SW 1271 (cell line): ENCODE measurements at regions not wholly inside any gene's neighbourhood (a gene's known extent, or its start where the extent isn't known, plus 50 kb on each side); places are given as distances from the start of the nearest gene placed in this dataset.

Experiments
- DNase-seq, 2 experiments: peaks; one replicate each; lab custom pipeline; 2025; lab: John Stamatoyannopoulos, UW

GRCh38 chr3:189049458-189050236 lies 122.1 kb upstream of the TPRG1 start:
- no peak for DNase-seq

- DNase-seq, result no peak
Observed at GRCh38 chr3:189053322-189053721, 118.4 kb upstream of the TPRG1 start.

- no peak for DNase-seq
Observed at GRCh38 chr3:189056646-189057335, 115.0 kb upstream of the TPRG1 start.

GRCh38 chr3:189057369-189057768 lies 114.4 kb upstream of the TPRG1 start:
- DNase-seq, result no peak

GRCh38 chr3:189058071-189058470 lies 113.7 kb upstream of the TPRG1 start:
- no peak for DNase-seq

GRCh38 chr3:189070965-189071364 lies 100.8 kb upstream of the TPRG1 start:
- DNase-seq, result no peak

- no peak for DNase-seq
Observed at GRCh38 chr3:189071446-189071845, 100.3 kb upstream of the TPRG1 start.

GRCh38 chr3:189076449-189076848 lies 95.3 kb upstream of the TPRG1 start:
- no peak for DNase-seq

GRCh38 chr3:189080745-189081144 lies 91.0 kb upstream of the TPRG1 start:
- DNase-seq, result no peak

- DNase-seq, result no peak
Observed at GRCh38 chr3:189082666-189083427, 88.9 kb upstream of the TPRG1 start.

- no peak for DNase-seq
Observed at GRCh38 chr3:189084620-189085019, 87.2 kb upstream of the TPRG1 start.

GRCh38 chr3:189092547-189092946 lies 79.2 kb upstream of the TPRG1 start:
- DNase-seq, result no peak

- DNase-seq, result no peak
Observed at GRCh38 chr3:189094539-189094938, 77.2 kb upstream of the TPRG1 start.

GRCh38 chr3:189096092-189096491 lies 75.7 kb upstream of the TPRG1 start:
- no peak for DNase-seq

- no peak for DNase-seq
Observed at GRCh38 chr3:189099031-189099471, 72.7 kb upstream of the TPRG1 start.

- no peak for DNase-seq
Observed at GRCh38 chr3:189099505-189100290, 72.1 kb upstream of the TPRG1 start.

- DNase-seq, result no peak
Observed at GRCh38 chr3:189100866-189101265, 70.9 kb upstream of the TPRG1 start.

GRCh38 chr3:189101594-189101993 lies 70.2 kb upstream of the TPRG1 start:
- DNase-seq, result no peak

- no peak for DNase-seq
Observed at GRCh38 chr3:189103208-189103607, 68.6 kb upstream of the TPRG1 start.

GRCh38 chr3:189108067-189108466 lies 63.7 kb upstream of the TPRG1 start:
- DNase-seq, result no peak

- DNase-seq, result no peak
Observed at GRCh38 chr3:189108735-189109134, 63.0 kb upstream of the TPRG1 start.

- no peak for DNase-seq
Observed at GRCh38 chr3:189109145-189109544, 62.6 kb upstream of the TPRG1 start.
